PC-3 (cell line): ENCODE measurements at regions not wholly inside any gene's neighbourhood (a gene's known extent, or its start where the extent isn't known, plus 50 kb on each side); places are given as distances from the start of the nearest gene placed in this dataset.

Experiments
- CTCF ChIP-seq: fragments of 300-600 bp; sonication (generic); conservative IDR thresholded peaks from 2 replicates; pipeline ENCODE4 v1.5.1; 2017; ENCODE audit warnings: antibody characterized with exemption, low read depth, mild to moderate bottlenecking, low read length
- EZH2 ChIP-seq: fragments of 300-600 bp; sonication (generic); IDR thresholded peaks from one replicate; pipeline ENCODE4 v1.6.1; 2017; ENCODE audit warnings: antibody characterized with exemption, mild to moderate bottlenecking, low read length; ENCODE audit not compliant: unreplicated experiment

- TF ChIP-seq CTCF (no peak), EZH2 (no peak)
Measured at GRCh38 chr18:78912844-78913243, 66.8 kb upstream of the SALL3 start.
